ENCODE measurements at regions not wholly inside any gene's neighbourhood (a gene's known extent, or its start where the extent isn't known, plus 50 kb on each side); places are given as distances from the start of the nearest gene placed in this dataset.

- Histone ChIP-seq H3K36me3 (ENCODE audit: insufficient read depth, low read length) (no peaks in the 10 kb centered on the region), H3K4me3 (ENCODE audit: low read depth, low read length, poor library complexity, severe bottlenecking) (no peak overlapping the region), H2AFZ (ENCODE audit: low read length) (no peak overlapping the region), H3K79me2 (ENCODE audit: insufficient read depth, low read depth, low read length) (no peaks in the 10 kb centered on the region), H3K9me2 (ENCODE audit: insufficient read depth, low read length) (no peaks in the 10 kb centered on the region), H3K27ac (ENCODE audit: low read depth, low read length, poor library complexity, severe bottlenecking) (no peak overlapping the region), H3K9me3 (ENCODE audit: low read length) (no peaks in the 10 kb centered on the region), H3K4me2 (ENCODE audit: low read length) (no peak overlapping the region), H4K20me1 (ENCODE audit: insufficient read depth, low read length) (no peaks in the 10 kb centered on the region), H3K4me1 (ENCODE audit: insufficient read depth, low read length, poor library complexity, severe bottlenecking) (no peaks in the 10 kb centered on the region)
- POLR2A ChIA-PET: interaction anchor here (0.5 to 0.7 kb wide), 2 partner anchors 42 to 53 kb away, joined by 3 read pairs; no protein-coding TSS in a partner anchor
- no TSS peak for BruUV-seq (replicated peaks)
- TF ChIP-seq CTCF (conservative IDR thresholded peaks at IDR 0.05; ENCODE audit: low read length): no peak
- no peak for TF ChIP-seq EZH2phosphoT487 (IDR thresholded peaks at IDR 0.05; ENCODE audit: borderline replicate concordance, low read depth, low read length)
- intact Hi-C loops (cut with micrococcal nuclease; ENCODE audit: unreplicated experiment): no loop called here
- DNase-seq (ENCODE audit: low spot score): no peak
- CTCF ChIA-PET (ENCODE audit: unreplicated experiment): no interaction called here
These were observed 1037.8 kb downstream of the OTOL1 start for GRCh38 chr3:162534431-162534830.

GRCh38 chr3:162538491-162538890 is 1041.9 kb downstream of the OTOL1 start:
- no peaks in the 10 kb centered on the region for H4K20me1 ChIP-seq (ENCODE audit: insufficient read depth, low read length)
- H3K4me1 ChIP-seq (ENCODE audit: insufficient read depth, low read length, poor library complexity, severe bottlenecking): no peaks in the 10 kb centered on the region
- no peak overlapping the region for H3K4me3 ChIP-seq (ENCODE audit: low read depth, low read length, poor library complexity, severe bottlenecking)
- ChIA-PET CTCF (ENCODE audit: unreplicated experiment) (no interaction called here), POLR2A (no interaction called here)
- H2AFZ ChIP-seq (ENCODE audit: low read length): no peak overlapping the region
- no peaks in the 10 kb centered on the region for H3K9me3 ChIP-seq (ENCODE audit: low read length)
- intact Hi-C loops (cut with micrococcal nuclease; ENCODE audit: unreplicated experiment): no loop called here
- no peak overlapping the region for H3K27ac ChIP-seq (ENCODE audit: low read depth, low read length, poor library complexity, severe bottlenecking)
- TF ChIP-seq EZH2phosphoT487 (IDR thresholded peaks at IDR 0.05; ENCODE audit: borderline replicate concordance, low read depth, low read length): no peak
- BruUV-seq (replicated peaks): no TSS peak
- no peaks in the 10 kb centered on the region for H3K36me3 ChIP-seq (ENCODE audit: insufficient read depth, low read length)
- no peak overlapping the region for H3K4me2 ChIP-seq (ENCODE audit: low read length)
- H3K79me2 ChIP-seq (ENCODE audit: insufficient read depth, low read depth, low read length): no peaks in the 10 kb centered on the region
- H3K9me2 ChIP-seq (ENCODE audit: insufficient read depth, low read length): no peaks in the 10 kb centered on the region
- DNase-seq (ENCODE audit: low spot score): no peak

GRCh38 chr3:162538906-162539305 is 1042.3 kb downstream of the OTOL1 start:
- H3K27ac ChIP-seq (ENCODE audit: low read depth, low read length, poor library complexity, severe bottlenecking): no peak overlapping the region
- ChIA-PET POLR2A (interaction anchor here (0.7 kb wide), 1 partner anchor 716 kb away, joined by 5 read pairs; no protein-coding TSS in a partner anchor), CTCF (ENCODE audit: unreplicated experiment) (no interaction called here)

More at GRCh38 chr3:162538906-162539305, 1042.3 kb downstream of the OTOL1 start:
- H3K4me2 ChIP-seq (ENCODE audit: low read length): no peak overlapping the region
- H3K4me1 ChIP-seq (ENCODE audit: insufficient read depth, low read length, poor library complexity, severe bottlenecking): no peaks in the 10 kb centered on the region
- H3K9me2 ChIP-seq (ENCODE audit: insufficient read depth, low read length): no peaks in the 10 kb centered on the region
- no peak overlapping the region for H2AFZ ChIP-seq (ENCODE audit: low read length)
- no TSS peak for BruUV-seq (replicated peaks)
- no peak for DNase-seq (ENCODE audit: low spot score)
- H3K9me3 ChIP-seq (ENCODE audit: low read length): no peaks in the 10 kb centered on the region
- TF ChIP-seq EZH2phosphoT487 (IDR thresholded peaks at IDR 0.05; ENCODE audit: borderline replicate concordance, low read depth, low read length) (no peak), CTCF (conservative IDR thresholded peaks at IDR 0.05; ENCODE audit: low read length) (no peak)
- intact Hi-C loops (cut with micrococcal nuclease; ENCODE audit: unreplicated experiment): no loop called here
- no peaks in the 10 kb centered on the region for H4K20me1 ChIP-seq (ENCODE audit: insufficient read depth, low read length)
- no peaks in the 10 kb centered on the region for H3K36me3 ChIP-seq (ENCODE audit: insufficient read depth, low read length)
- H3K79me2 ChIP-seq (ENCODE audit: insufficient read depth, low read depth, low read length): no peaks in the 10 kb centered on the region
- H3K4me3 ChIP-seq (ENCODE audit: low read depth, low read length, poor library complexity, severe bottlenecking): no peak overlapping the region

All from OCI-LY7 (cell line).